ENCODE measurements at regions not wholly inside any gene's neighbourhood (a gene's known extent, or its start where the extent isn't known, plus 50 kb on each side); places are given as distances from the start of the nearest gene placed in this dataset.

DNA sequence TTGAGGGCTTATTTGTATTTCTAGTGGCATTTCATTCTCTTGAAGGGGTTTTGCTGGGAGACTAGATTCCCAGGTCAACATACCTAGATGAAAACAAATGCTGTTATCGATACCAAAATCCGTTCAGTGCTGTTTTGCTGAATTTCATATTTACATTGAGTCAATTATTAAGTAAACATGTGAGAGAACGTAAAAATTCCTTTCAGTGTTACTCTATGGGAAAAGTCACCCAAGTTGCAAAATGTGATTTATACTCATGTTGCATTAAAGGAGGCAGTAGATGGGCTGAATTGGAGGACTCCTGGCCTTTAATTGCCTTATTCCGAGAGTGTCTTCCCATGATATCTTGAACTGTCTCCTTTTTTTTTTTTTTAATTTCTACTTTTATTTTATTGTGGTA is 1011.3 kb upstream of the NR2F2 start:
- TF ChIP-seq, protein P1, sequence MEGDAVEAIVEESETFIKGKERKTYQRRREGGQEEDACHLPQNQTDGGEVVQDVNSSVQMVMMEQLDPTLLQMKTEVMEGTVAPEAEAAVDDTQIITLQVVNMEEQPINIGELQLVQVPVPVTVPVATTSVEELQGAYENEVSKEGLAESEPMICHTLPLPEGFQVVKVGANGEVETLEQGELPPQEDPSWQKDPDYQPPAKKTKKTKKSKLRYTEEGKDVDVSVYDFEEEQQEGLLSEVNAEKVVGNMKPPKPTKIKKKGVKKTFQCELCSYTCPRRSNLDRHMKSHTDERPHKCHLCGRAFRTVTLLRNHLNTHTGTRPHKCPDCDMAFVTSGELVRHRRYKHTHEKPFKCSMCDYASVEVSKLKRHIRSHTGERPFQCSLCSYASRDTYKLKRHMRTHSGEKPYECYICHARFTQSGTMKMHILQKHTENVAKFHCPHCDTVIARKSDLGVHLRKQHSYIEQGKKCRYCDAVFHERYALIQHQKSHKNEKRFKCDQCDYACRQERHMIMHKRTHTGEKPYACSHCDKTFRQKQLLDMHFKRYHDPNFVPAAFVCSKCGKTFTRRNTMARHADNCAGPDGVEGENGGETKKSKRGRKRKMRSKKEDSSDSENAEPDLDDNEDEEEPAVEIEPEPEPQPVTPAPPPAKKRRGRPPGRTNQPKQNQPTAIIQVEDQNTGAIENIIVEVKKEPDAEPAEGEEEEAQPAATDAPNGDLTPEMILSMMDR (IDR thresholded peaks at IDR 0.05; ENCODE audit: borderline replicate concordance, insufficient read depth, low read depth, low read length), result no peak
- H3K4me3 ChIP-seq (ENCODE audit: low read depth, low read length), result no peak overlapping the region

DNA sequence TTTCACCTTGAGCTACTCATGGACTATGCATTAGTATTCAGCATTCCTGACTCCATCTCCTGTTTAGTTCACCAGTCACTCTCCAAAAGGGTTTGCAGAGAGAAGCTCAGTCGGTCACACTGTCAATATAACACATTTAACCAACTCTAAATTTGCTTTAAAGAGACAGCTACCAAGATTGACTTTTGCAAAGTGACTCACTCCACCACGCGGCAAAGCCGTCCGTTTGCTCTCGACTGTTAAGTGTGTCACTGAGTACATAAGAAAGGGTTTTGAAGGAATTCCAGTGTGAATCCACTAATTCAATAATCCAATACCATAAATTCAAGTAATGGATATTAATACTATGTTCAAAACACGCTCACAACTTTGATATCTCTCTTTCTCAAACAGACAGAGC is 1006.7 kb upstream of the NR2F2 start:
- TF ChIP-seq, protein P1 (IDR thresholded peaks at IDR 0.05; ENCODE audit: borderline replicate concordance, insufficient read depth, low read depth, low read length), result no peak
- H3K4me3 ChIP-seq (ENCODE audit: low read depth, low read length), result no peak overlapping the region

DNA sequence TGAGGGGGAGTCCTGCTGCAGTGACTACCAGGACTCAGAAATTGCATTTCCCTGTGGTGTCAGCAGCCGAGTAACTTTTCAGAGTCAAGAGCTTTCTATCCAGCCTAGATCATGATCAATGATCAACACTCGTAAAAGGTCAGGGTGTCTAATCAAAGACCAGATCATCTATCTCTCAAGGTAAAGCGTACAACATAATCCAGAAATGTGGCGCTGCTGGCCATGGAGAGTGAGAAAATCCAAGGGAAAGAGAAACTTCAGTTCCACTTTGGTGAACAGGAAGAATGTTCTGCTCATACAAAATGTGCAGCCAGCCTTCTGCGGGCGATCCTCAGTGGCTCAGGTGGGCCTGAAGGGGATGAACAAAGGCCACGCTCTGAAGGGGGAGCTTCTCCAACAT is 1005.8 kb upstream of the NR2F2 start:
- TF ChIP-seq, protein P1 (IDR thresholded peaks at IDR 0.05; ENCODE audit: borderline replicate concordance, insufficient read depth, low read depth, low read length), result no peak

GRCh38 chr15:95325763-95326404 is 1004.6 kb upstream of the NR2F2 start:
- TF ChIP-seq, protein P1 (IDR thresholded peaks at IDR 0.05; ENCODE audit: borderline replicate concordance, insufficient read depth, low read depth, low read length), result no peak
- no peak overlapping the region for H3K4me3 ChIP-seq (ENCODE audit: low read depth, low read length)

More for the DNA sequence above, 1005.8 kb upstream of the NR2F2 start:
- H3K4me3 ChIP-seq (ENCODE audit: low read depth, low read length), result no peak overlapping the region

DNA sequence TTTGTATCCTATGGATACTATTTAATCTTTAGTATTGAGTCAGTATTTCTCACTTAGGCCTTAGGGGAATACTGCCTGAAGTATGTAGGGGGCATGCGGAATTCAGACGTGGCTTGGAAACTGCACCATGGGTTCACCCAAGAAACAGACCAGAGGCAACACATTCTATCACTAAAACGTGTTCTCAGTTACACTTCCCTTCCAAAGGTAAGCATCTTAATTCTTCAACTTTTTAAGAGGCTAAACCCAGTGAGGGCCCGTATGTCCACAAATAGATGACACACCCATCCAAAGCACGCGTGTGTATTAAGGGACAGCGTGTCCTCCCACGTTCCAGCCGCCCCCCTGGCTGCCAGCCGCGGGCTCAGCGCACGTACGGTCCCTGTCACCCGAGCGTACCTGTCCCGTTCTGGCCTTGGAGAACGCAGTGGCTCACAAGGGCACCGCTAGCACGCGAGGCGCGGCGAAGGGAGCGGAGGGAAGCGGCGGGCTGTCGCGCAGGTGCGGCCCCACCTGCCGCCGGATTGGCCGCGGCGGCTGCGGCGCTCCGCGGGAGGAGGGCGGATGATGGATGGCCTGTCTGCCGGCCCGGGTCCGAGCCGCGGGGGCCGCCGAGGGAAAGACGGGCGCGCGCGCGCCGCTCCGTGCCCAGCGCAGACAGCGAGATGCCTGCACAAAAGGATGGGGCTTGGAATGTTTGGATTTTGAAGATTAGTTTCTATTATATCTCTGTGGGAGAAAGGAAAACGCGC is 1003.9 kb upstream of the NR2F2 start:
- TF ChIP-seq, protein P1 (IDR thresholded peaks at IDR 0.05; ENCODE audit: borderline replicate concordance, insufficient read depth, low read depth, low read length), result no peak
- no peak overlapping the region for H3K4me3 ChIP-seq (ENCODE audit: low read depth, low read length)

GRCh38 chr15:95327183-95327525 is 1003.3 kb upstream of the NR2F2 start:
- H3K4me3 ChIP-seq (ENCODE audit: low read depth, low read length), result no peak overlapping the region
- TF ChIP-seq, protein P1 (IDR thresholded peaks at IDR 0.05; ENCODE audit: borderline replicate concordance, insufficient read depth, low read depth, low read length), result no peak

DNA sequence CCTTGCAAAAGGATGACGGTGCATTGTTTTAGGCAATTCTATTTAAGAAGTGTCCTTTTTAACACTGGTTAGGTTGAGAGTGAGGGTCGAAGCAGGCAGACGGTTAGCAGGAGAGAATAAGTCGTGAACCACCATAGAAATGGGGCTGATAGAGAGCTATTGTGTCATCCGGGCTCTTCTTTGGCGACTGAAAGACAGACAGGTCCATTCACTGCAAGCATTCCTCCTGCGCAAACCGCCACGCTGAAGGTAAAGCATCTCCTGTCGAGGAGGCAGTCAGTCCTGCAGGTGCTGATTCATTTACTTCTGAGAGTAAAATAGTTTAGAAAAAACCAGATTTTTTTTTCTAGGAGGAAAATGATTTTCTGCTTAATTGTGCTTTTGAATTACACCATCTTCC is 1002.8 kb upstream of the NR2F2 start:
- TF ChIP-seq, protein P1 (IDR thresholded peaks at IDR 0.05; ENCODE audit: borderline replicate concordance, insufficient read depth, low read depth, low read length), result no peak
- H3K4me3 ChIP-seq (ENCODE audit: low read depth, low read length), result no peak overlapping the region
